Thyroid gland (tissue), 4 donors: ENCODE measurements at regions not wholly inside any gene's neighbourhood (a gene's known extent, or its start where the extent isn't known, plus 50 kb on each side); places are given as distances from the start of the nearest gene placed in this dataset.

Experiments
- DNase-seq, 2 donors: peaks; one replicate each; pipeline ENCODE4 v3.0.0-alpha.2; 2019
- H3K27ac ChIP-seq, 3 donors: fragments of 200-600 bp; sonication (generic); 1 replicate in 2 of 3; 2 replicates in 1 of 3; pipeline ENCODE4 v1.5.1; 2016 to 2019; ENCODE audit warnings: mild to moderate bottlenecking in 1 of 3, moderate library complexity in 1 of 3
- H3K27me3 ChIP-seq: fragments of 200-600 bp; sonication (generic); one replicate; pipeline ENCODE4 v1.5.1; 2019
- H3K36me3 ChIP-seq, 2 donors: fragments of 200-600 bp; sonication (generic); one replicate each; pipeline ENCODE4 v1.5.1; 2016 to 2019
- H3K4me1 ChIP-seq, 2 donors: fragments of 200-600 bp; sonication (generic); one replicate each; pipeline ENCODE4 v1.5.1; 2017 to 2019
- H3K4me3 ChIP-seq, 3 donors: fragments of 200-600 bp; sonication (generic); replicated peaks in 1 of 3; 1 replicate in 2 of 3; 2 replicates in 1 of 3; pipeline ENCODE4 v1.5.1; 2016; ENCODE audit warnings: mild to moderate bottlenecking in 1 of 3
- H3K9me3 ChIP-seq: fragments of 200-600 bp; sonication (generic); one replicate; pipeline ENCODE4 v1.5.1; 2017
- POLR2A ChIP-seq, 2 donors: fragments of 450-650 bp; IDR thresholded peaks; one replicate each; pipeline ENCODE4 v1.6.1; 2017; ENCODE audit warnings: antibody characterized with exemption in 2 of 2, mild to moderate bottlenecking in 2 of 2, moderate library complexity in 1 of 2
- WGBS, 2 donors: methylation state at CpG; one replicate each; pipeline ENCODE4 v1.1.5; 2017; 5-methylcytosine and 5-hydroxymethylcytosine counted together
- intact Hi-C: fragments of 100-400 bp; cut with DNase I; formaldehyde crosslinking; loops from one replicate; pipeline ENCODE4 v1.15.1; 2023
- TF ChIP-seq, protein P1 (sequence below), 6 experiments: fragments of 200-600 bp in 3 of 6; fragments of 450-650 bp in 3 of 6; sonication (generic) in 3 of 6; IDR thresholded peaks; one replicate each; pipeline ENCODE4 v1.5.1; 2016 to 2019; ENCODE audit warnings: antibody characterized with exemption in 6 of 6, mild to moderate bottlenecking in 2 of 6, inconsistent platforms in 1 of 6, moderate library complexity in 1 of 6

DNA sequence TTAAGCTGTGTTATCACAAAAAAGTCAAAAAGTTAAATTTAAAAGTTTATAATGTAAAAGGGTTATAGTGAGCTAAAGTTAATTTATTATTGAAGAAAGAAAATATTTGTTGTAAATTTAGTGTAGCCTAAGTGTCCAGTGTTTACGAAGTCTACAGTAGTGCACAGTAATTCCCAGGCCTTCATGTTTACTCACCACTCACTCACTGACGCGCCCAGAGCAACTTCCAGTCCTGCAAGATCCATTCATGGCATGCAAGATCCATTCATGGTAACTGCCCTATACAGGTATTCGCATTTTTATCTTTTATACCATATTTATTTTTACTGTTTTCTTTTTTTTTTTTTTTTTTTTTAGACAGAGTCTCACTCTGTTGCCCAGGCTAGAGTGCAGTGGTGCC is 69.5 kb downstream of the TPRA1 start:
- no peaks in the 10 kb centered on the region for H3K4me1 ChIP-seq
- H3K4me3 ChIP-seq = no peak overlapping the region
- H3K36me3 ChIP-seq = no peaks in the 10 kb centered on the region
- DNase-seq = no peak
- TF ChIP-seq POLR2A (IDR thresholded peaks at IDR 0.05) = no peak
- TF ChIP-seq, protein P1, sequence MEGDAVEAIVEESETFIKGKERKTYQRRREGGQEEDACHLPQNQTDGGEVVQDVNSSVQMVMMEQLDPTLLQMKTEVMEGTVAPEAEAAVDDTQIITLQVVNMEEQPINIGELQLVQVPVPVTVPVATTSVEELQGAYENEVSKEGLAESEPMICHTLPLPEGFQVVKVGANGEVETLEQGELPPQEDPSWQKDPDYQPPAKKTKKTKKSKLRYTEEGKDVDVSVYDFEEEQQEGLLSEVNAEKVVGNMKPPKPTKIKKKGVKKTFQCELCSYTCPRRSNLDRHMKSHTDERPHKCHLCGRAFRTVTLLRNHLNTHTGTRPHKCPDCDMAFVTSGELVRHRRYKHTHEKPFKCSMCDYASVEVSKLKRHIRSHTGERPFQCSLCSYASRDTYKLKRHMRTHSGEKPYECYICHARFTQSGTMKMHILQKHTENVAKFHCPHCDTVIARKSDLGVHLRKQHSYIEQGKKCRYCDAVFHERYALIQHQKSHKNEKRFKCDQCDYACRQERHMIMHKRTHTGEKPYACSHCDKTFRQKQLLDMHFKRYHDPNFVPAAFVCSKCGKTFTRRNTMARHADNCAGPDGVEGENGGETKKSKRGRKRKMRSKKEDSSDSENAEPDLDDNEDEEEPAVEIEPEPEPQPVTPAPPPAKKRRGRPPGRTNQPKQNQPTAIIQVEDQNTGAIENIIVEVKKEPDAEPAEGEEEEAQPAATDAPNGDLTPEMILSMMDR (IDR thresholded peaks at IDR 0.05) = no peak
- H3K27me3 ChIP-seq = no peaks in the 10 kb centered on the region
- H3K9me3 ChIP-seq = no peaks in the 10 kb centered on the region
- 91 to 94% methylated on average over 4 of the region's 4 CpGs for WGBS, 2 donors
- H3K27ac ChIP-seq = no peak overlapping the region
- intact Hi-C loops = no loop called here

DNA sequence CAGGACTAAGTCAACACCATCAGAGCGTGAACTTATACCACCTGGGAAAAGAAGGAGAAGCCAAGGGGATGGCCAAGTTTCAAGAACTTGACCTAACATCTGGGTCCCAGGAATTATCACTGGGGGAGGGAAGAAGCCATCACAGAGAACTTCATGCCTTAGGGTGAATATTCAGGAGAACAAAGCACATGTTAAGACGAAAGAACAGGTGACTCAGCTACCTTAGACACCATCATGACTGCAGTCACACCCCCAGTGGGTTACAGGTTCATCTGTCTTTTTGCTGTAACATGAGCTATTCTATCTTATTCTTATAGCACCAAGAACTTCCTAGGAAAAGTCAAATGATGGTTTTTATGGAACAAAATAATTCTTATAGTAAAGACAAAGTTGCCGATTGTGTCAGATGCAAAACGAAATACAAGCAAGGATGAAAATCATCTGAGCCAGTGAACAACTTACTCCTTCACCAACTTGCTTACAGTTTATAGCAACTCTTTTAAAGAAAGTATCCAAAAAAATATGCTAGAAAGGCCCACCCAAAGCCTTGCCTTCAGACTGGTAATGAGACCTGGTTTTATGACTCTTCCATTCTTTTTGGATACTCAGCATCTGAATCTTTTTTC is 72.0 kb downstream of the TPRA1 start:
- no peak for DNase-seq
- no peak for TF ChIP-seq POLR2A (IDR thresholded peaks at IDR 0.05)
- TF ChIP-seq, protein P1 (IDR thresholded peaks at IDR 0.05) = no peak
- intact Hi-C loops = no loop called here
- no peaks in the 10 kb centered on the region for H3K36me3 ChIP-seq
- no peaks in the 10 kb centered on the region for H3K27me3 ChIP-seq
- H3K4me1 ChIP-seq = no peaks in the 10 kb centered on the region
- H3K27ac ChIP-seq = no peak overlapping the region
- WGBS, 2 donors = 88 to 89% methylated on average over 4 of the region's 4 CpGs
- H3K9me3 ChIP-seq = no peaks in the 10 kb centered on the region
- H3K4me3 ChIP-seq = no peak overlapping the region

DNA sequence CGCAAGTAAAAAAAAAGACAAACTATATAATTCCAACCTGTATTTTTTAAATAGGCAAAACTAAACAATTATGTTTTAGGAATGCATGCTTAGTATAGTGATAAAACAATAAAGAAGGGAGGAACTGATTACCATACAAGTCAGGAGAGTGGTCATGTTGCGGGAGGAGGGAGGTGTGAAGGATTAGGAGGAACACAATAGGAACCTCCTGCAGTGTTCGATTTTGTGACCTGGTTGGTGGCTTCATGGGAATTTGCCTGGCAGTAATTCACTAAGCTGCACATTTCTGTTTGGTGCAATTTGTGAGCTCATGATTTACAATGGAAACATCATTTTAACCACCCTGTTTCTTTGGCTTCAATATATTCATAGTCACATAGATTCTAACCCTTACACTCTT is 78.3 kb downstream of the TPRA1 start:
- Histone ChIP-seq H3K4me1 (no peaks in the 10 kb centered on the region), H3K9me3 (no peaks in the 10 kb centered on the region), H3K4me3 (no peak overlapping the region), H3K27me3 (no peaks in the 10 kb centered on the region), H3K27ac (no peak overlapping the region), H3K36me3 (no peaks in the 10 kb centered on the region)
- TF ChIP-seq, protein P1 (IDR thresholded peaks at IDR 0.05) = no peak
- TF ChIP-seq POLR2A (IDR thresholded peaks at IDR 0.05) = no peak
- 68 to 71% methylated on average over 3 of the region's 3 CpGs for WGBS, 2 donors
- intact Hi-C loops = no loop called here
- DNase-seq = no peak

DNA sequence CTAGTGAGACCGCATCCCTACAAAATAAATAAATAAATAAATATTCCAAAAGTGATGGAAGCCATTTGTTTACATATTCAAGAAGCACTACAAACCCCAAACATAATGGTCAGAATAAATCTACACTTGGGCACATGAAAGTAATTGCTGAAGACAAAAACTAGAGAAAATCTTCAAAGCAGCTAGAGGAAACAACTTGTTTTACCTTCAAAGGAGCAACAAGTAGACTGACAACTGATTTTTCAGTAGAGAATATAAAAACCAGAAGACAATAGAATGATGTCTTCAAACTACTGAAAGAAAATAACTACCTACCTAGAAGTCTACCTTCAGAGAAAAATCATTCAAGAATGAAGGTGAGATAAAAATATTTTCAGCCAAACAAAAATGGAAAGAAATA is 89.4 kb downstream of the TPRA1 start:
- no peak overlapping the region for H3K4me3 ChIP-seq
- TF ChIP-seq, protein P1 (IDR thresholded peaks at IDR 0.05) = no peak
- TF ChIP-seq POLR2A (IDR thresholded peaks at IDR 0.05) = no peak
- H3K27ac ChIP-seq = no peak overlapping the region
- H3K27me3 ChIP-seq = no peaks in the 10 kb centered on the region
- no peak for DNase-seq
- no peaks in the 10 kb centered on the region for H3K9me3 ChIP-seq
- no peaks in the 10 kb centered on the region for H3K36me3 ChIP-seq
- no peaks in the 10 kb centered on the region for H3K4me1 ChIP-seq
- 85 to 100% methylated on average over 1 of the region's 1 CpG for WGBS, 2 donors
- intact Hi-C loops = no loop called here

DNA sequence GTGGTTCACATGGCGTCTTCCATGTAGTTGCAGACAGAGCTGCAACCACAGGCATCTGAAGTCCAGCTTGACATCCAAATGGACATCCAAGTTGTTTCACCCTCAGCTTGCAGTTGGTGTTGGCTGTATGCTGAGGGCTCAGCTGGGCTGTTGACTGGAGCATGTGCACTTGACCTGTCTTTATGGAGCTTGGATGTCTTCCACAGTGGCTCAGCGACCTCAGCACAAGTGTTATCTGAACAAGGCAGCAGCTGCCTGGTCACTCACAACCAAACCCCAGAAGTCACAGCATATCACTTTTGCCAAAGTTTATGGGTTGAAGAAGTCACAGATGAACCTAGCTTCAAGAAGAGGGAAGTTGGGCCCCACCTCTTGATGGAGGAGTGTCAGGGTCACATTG is 92.9 kb downstream of the TPRA1 start:
- Histone ChIP-seq H3K4me1 (no peaks in the 10 kb centered on the region), H3K27me3 (no peaks in the 10 kb centered on the region), H3K27ac (no peak overlapping the region), H3K36me3 (no peaks in the 10 kb centered on the region), H3K4me3 (no peak overlapping the region), H3K9me3 (no peaks in the 10 kb centered on the region)
- 86 to 90% methylated on average over 1 to 2 of the region's 2 CpGs for WGBS, 2 donors
- intact Hi-C loops = no loop called here
- TF ChIP-seq POLR2A (IDR thresholded peaks at IDR 0.05) = no peak
- TF ChIP-seq, protein P1 (IDR thresholded peaks at IDR 0.05) = no peak
- no peak for DNase-seq
